GM12892 (cell line): ENCODE measurements at regions not wholly inside any gene's neighbourhood (a gene's known extent, or its start where the extent isn't known, plus 50 kb on each side); places are given as distances from the start of the nearest gene placed in this dataset.

Experiments used
- POLR2A ChIP-seq: IDR thresholded peaks from 2 replicates; pipeline ENCODE4 v1.6.1; 2011; ENCODE audit warnings: low read depth, low read length, control low read depth
- POLR2AphosphoS5 ChIP-seq: IDR thresholded peaks from 2 replicates; pipeline ENCODE4 v1.6.1; 2011; ENCODE audit warnings: low read depth, low read length, control low read depth
- TAF1 ChIP-seq: IDR thresholded peaks from 2 replicates; pipeline ENCODE4 v1.6.1; 2011; ENCODE audit warnings: low read depth, mild to moderate bottlenecking, control low read depth, low read length, borderline replicate concordance

DNA sequence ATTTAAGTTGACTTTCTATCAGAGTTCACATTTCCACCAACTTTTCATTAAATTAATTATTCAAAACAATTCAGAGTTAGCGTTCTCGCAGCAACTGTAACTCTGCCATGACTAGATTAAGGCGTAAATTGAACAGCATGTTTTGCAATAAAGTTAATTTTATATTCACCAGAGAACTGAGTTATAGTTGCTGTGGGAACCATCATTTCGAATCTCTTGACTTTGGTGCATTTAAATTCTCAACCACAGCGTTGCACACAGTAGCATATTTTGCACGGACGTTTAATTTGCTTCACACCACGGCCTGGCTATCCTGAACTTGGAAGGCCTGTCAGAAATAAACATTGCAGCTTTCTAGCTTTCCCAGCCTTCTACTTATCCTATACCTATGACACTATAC lies 144.3 kb upstream of the WWC1 start:
- TF ChIP-seq POLR2AphosphoS5 (no peak), POLR2A (no peak), TAF1 (no peak)
